NT2/D1 (cell line): ENCODE measurements at regions not wholly inside any gene's neighbourhood (a gene's known extent, or its start where the extent isn't known, plus 50 kb on each side); places are given as distances from the start of the nearest gene placed in this dataset.

Experiments used
- SUZ12 ChIP-seq: IDR thresholded peaks from 2 replicates; pipeline ENCODE4 v1.6.1; 2011; ENCODE audit not compliant: insufficient read length, insufficient read depth; ENCODE audit errors: extremely low read depth
- ZNF274 ChIP-seq: IDR thresholded peaks from 2 replicates; pipeline ENCODE4 v1.6.1; 2011; ENCODE audit warnings: mild to moderate bottlenecking, low read depth, low read length

DNA sequence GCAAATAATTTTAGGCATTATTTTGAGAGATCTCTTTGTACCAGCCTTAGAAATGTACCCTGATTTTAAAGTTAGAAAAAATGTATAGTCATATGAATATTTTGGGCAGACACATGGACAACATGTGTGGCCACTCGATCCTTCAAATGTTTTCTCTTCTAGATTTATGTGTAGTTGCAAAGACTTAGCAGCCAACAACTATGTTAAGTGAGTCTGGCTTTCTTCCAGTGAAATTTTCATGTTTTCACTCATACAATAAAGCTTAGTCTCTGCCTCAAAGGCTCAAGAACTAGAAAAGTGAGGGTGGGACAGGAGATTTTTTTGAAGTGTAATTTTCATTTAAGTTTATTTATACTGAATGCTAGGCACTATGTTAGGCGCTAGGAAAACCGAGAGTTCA, 207.7 kb upstream of the DACH1 start:
- no peak for TF ChIP-seq ZNF274
- no peak for TF ChIP-seq SUZ12
